A673 (cell line): ENCODE measurements at regions not wholly inside any gene's neighbourhood (a gene's known extent, or its start where the extent isn't known, plus 50 kb on each side); places are given as distances from the start of the nearest gene placed in this dataset.

Source experiments
- BruUV-seq: library from RNA; stranded (reverse); fragments of 400-500 nt; replicated peaks from 2 replicates; lab custom pipeline; 2021; lab: Mats Ljungman, UMichigan
- CTCF ChIA-PET: fragments of 300-600 bp; sonication (Branson Sonifier 250); formaldehyde crosslinking; loops from one replicate; lab custom pipeline; 2022; ENCODE audit warnings: antibody characterized with exemption; lab: Charles Lee
- POLR2A ChIA-PET: fragments of 300-600 bp; sonication (Branson Sonifier 250); formaldehyde crosslinking; loops from one replicate; lab custom pipeline; 2022; ENCODE audit warnings: antibody characterized with exemption; ENCODE audit not compliant: low non-redundant PET; lab: Charles Lee
- DNase-seq: peaks from one replicate; pipeline ENCODE4 v3.0.0-alpha.2; 2015; ENCODE audit warnings: low spot score
- H3K27ac ChIP-seq: fragments of 200-600 bp; sonication (generic); 2 replicates; pipeline ENCODE4 v1.5.1; 2016; ENCODE audit warnings: mixed run types, low read depth, mild to moderate bottlenecking, mixed read lengths, antibody characterized with exemption, low read length; ENCODE audit not compliant: poor library complexity, severe bottlenecking
- H3K27me3 ChIP-seq: fragments of 200-600 bp; sonication (generic); replicated peaks from 2 replicates; pipeline ENCODE4 v1.6.1; 2017; ENCODE audit warnings: mixed run types, low read depth, mild to moderate bottlenecking, mixed read lengths, antibody characterized with exemption, low read length; ENCODE audit not compliant: insufficient read depth, poor library complexity
- H3K36me3 ChIP-seq: fragments of 200-600 bp; sonication (generic); 2 replicates; pipeline ENCODE4 v1.6.1; 2016; ENCODE audit warnings: mixed run types, mild to moderate bottlenecking, mixed read lengths, antibody characterized with exemption, low read length; ENCODE audit not compliant: insufficient read depth, poor library complexity, severe bottlenecking
- H3K4me1 ChIP-seq: fragments of 200-600 bp; sonication (generic); 2 replicates; pipeline ENCODE4 v1.6.1; 2017; ENCODE audit warnings: mixed run types, mild to moderate bottlenecking, mixed read lengths, antibody characterized with exemption, low read length; ENCODE audit not compliant: insufficient read depth, poor library complexity, severe bottlenecking
- H3K4me3 ChIP-seq: fragments of 200-600 bp; sonication (generic); 2 replicates; pipeline ENCODE4 v1.5.1; 2016; ENCODE audit warnings: low read depth, mixed run types, mild to moderate bottlenecking, mixed read lengths, low read length; ENCODE audit not compliant: poor library complexity, severe bottlenecking
- H3K9me3 ChIP-seq: fragments of 200-600 bp; sonication (generic); 2 replicates; pipeline ENCODE4 v1.6.1; 2016; ENCODE audit warnings: mixed run types, low read depth, mild to moderate bottlenecking, mixed read lengths, antibody characterized with exemption, low read length; ENCODE audit not compliant: poor library complexity, severe bottlenecking
- CTCF ChIP-seq: fragments of 300-800, 200-600 bp; sonication (generic); conservative IDR thresholded peaks from 2 replicates; pipeline ENCODE4 v1.5.1; 2017; ENCODE audit warnings: low read depth, mild to moderate bottlenecking, antibody characterized with exemption, low read length, moderate library complexity, mixed read lengths
- EZH2 ChIP-seq: fragments of 200-600 bp; sonication (generic); IDR thresholded peaks from 2 replicates; pipeline ENCODE4 v1.6.1; 2017; ENCODE audit warnings: borderline replicate concordance, low read depth, mild to moderate bottlenecking, mixed read lengths, antibody characterized with exemption, low read length; ENCODE audit not compliant: poor library complexity, severe bottlenecking
- intact Hi-C: fragments of 100-400 bp; cut with micrococcal nuclease; formaldehyde crosslinking; loops from one replicate; pipeline ENCODE4 v1.10.0; 2022; ENCODE audit not compliant: unreplicated experiment

GRCh38 chr7:138245682-138246081 lies 169.4 kb downstream of the AKR1D1 start:
- ChIA-PET POLR2A (no interaction called here), CTCF (no interaction called here)
- no peaks in the 10 kb centered on the region for H3K9me3 ChIP-seq
- H3K27ac ChIP-seq, result no peak overlapping the region
- no TSS peak for BruUV-seq
- no peak for DNase-seq
- no peak overlapping the region for H3K4me3 ChIP-seq
- no peaks in the 10 kb centered on the region for H3K27me3 ChIP-seq
- no peaks in the 10 kb centered on the region for H3K36me3 ChIP-seq
- TF ChIP-seq CTCF, result no peak
- no peak for TF ChIP-seq EZH2
- H3K4me1 ChIP-seq, result no peaks in the 10 kb centered on the region
- intact Hi-C loops, result no loop called here

- Histone ChIP-seq H3K27me3 (no peaks in the 10 kb centered on the region), H3K4me3 (no peak overlapping the region), H3K9me3 (no peaks in the 10 kb centered on the region), H3K36me3 (no peaks in the 10 kb centered on the region), H3K4me1 (no peaks in the 10 kb centered on the region), H3K27ac (no peak overlapping the region)
- POLR2A ChIA-PET, result no interaction called here
- CTCF ChIA-PET, result no interaction called here
- TF ChIP-seq CTCF (no peak), EZH2 (no peak)
- intact Hi-C loops, result no loop called here
- no TSS peak for BruUV-seq
- no peak for DNase-seq
These were observed 170.2 kb downstream of the AKR1D1 start for GRCh38 chr7:138246428-138246827.

GRCh38 chr7:138247081-138247480 lies 170.8 kb downstream of the AKR1D1 start:
- ChIA-PET POLR2A (no interaction called here), CTCF (no interaction called here)
- Histone ChIP-seq H3K4me1 (no peaks in the 10 kb centered on the region), H3K4me3 (no peak overlapping the region), H3K9me3 (no peaks in the 10 kb centered on the region), H3K27ac (no peak overlapping the region), H3K27me3 (no peaks in the 10 kb centered on the region), H3K36me3 (no peaks in the 10 kb centered on the region)
- no peak for DNase-seq
- BruUV-seq, result no TSS peak
- no peak for TF ChIP-seq CTCF
- TF ChIP-seq EZH2, result no peak
- intact Hi-C loops, result no loop called here
